ENCODE measurements at regions not wholly inside any gene's neighbourhood (a gene's known extent, or its start where the extent isn't known, plus 50 kb on each side); places are given as distances from the start of the nearest gene placed in this dataset.

GRCh38 chr12:91852634-91853033 is 293.0 kb downstream of the BTG1 start:
- ATAC-seq, result no peak
- no peaks in the 10 kb centered on the region for H3K9me3 Mint-ChIP-seq
- H3K27me3 Mint-ChIP-seq, result peaks cover 3% of the 10 kb centered on the region
- no peak overlapping the region for H3K4me3 Mint-ChIP-seq
- H3K4me1 Mint-ChIP-seq, result peaks cover 10% of the 10 kb centered on the region
- no peak overlapping the region for H3K27ac Mint-ChIP-seq
- no peaks in the 10 kb centered on the region for H3K36me3 Mint-ChIP-seq

- no peak overlapping the region for H3K27ac Mint-ChIP-seq
- ATAC-seq, result no peak
- H3K9me3 Mint-ChIP-seq, result no peaks in the 10 kb centered on the region
- H3K36me3 Mint-ChIP-seq, result no peaks in the 10 kb centered on the region
- H3K27me3 Mint-ChIP-seq, result peaks cover 9% of the 10 kb centered on the region
- H3K4me3 Mint-ChIP-seq, result no peak overlapping the region
- H3K4me1 Mint-ChIP-seq, result peaks cover 10% of the 10 kb centered on the region
Observed at GRCh38 chr12:91851741-91852477, 293.7 kb downstream of the BTG1 start.

- no peak for ATAC-seq
- Mint-ChIP-seq H3K4me1 (peaks cover 2% of the 10 kb centered on the region), H3K36me3 (no peaks in the 10 kb centered on the region), H3K27ac (no peak overlapping the region), H3K27me3 (peaks cover 9% of the 10 kb centered on the region), H3K4me3 (no peak overlapping the region), H3K9me3 (peaks cover 3% of the 10 kb centered on the region)
Observed at GRCh38 chr12:91846466-91847055, 299.1 kb downstream of the BTG1 start.

- ATAC-seq, result no peak
- H3K36me3 Mint-ChIP-seq, result no peaks in the 10 kb centered on the region
- H3K4me1 Mint-ChIP-seq, result no peaks in the 10 kb centered on the region
- peaks cover 3% of the 10 kb centered on the region for H3K9me3 Mint-ChIP-seq
- H3K27me3 Mint-ChIP-seq, result peaks cover 9% of the 10 kb centered on the region
- H3K4me3 Mint-ChIP-seq, result no peak overlapping the region
- H3K27ac Mint-ChIP-seq, result no peak overlapping the region
Observed at GRCh38 chr12:91845365-91845764, 300.3 kb downstream of the BTG1 start.

GRCh38 chr12:91841822-91842221 is 303.8 kb downstream of the BTG1 start:
- Mint-ChIP-seq H3K27me3 (no peaks in the 10 kb centered on the region), H3K4me3 (no peak overlapping the region), H3K36me3 (no peaks in the 10 kb centered on the region), H3K4me1 (no peaks in the 10 kb centered on the region), H3K27ac (no peak overlapping the region), H3K9me3 (peaks cover 3% of the 10 kb centered on the region)
- ATAC-seq, result no peak

GRCh38 chr12:91836696-91837095 is 308.9 kb downstream of the BTG1 start:
- H3K4me3 Mint-ChIP-seq, result no peak overlapping the region
- H3K4me1 Mint-ChIP-seq, result no peaks in the 10 kb centered on the region
- H3K9me3 Mint-ChIP-seq, result no peaks in the 10 kb centered on the region
- H3K36me3 Mint-ChIP-seq, result no peaks in the 10 kb centered on the region
- no peak overlapping the region for H3K27ac Mint-ChIP-seq
- ATAC-seq, result no peak
- H3K27me3 Mint-ChIP-seq, result no peaks in the 10 kb centered on the region

- no peaks in the 10 kb centered on the region for H3K27me3 Mint-ChIP-seq
- ATAC-seq, result no peak
- H3K4me1 Mint-ChIP-seq, result no peaks in the 10 kb centered on the region
- H3K4me3 Mint-ChIP-seq, result no peak overlapping the region
- no peaks in the 10 kb centered on the region for H3K9me3 Mint-ChIP-seq
- no peak overlapping the region for H3K27ac Mint-ChIP-seq
- H3K36me3 Mint-ChIP-seq, result no peaks in the 10 kb centered on the region
Observed at GRCh38 chr12:91836264-91836663, 309.4 kb downstream of the BTG1 start.

GRCh38 chr12:91835693-91836092 is 310.0 kb downstream of the BTG1 start:
- Mint-ChIP-seq H3K27me3 (no peaks in the 10 kb centered on the region), H3K4me1 (no peaks in the 10 kb centered on the region), H3K27ac (no peak overlapping the region), H3K36me3 (no peaks in the 10 kb centered on the region), H3K9me3 (no peaks in the 10 kb centered on the region), H3K4me3 (no peak overlapping the region)
- ATAC-seq, result no peak

- no peaks in the 10 kb centered on the region for H3K36me3 Mint-ChIP-seq
- no peaks in the 10 kb centered on the region for H3K27me3 Mint-ChIP-seq
- no peaks in the 10 kb centered on the region for H3K9me3 Mint-ChIP-seq
- no peak overlapping the region for H3K27ac Mint-ChIP-seq
- H3K4me1 Mint-ChIP-seq, result no peaks in the 10 kb centered on the region
- H3K4me3 Mint-ChIP-seq, result no peak overlapping the region
- no peak for ATAC-seq
Observed at GRCh38 chr12:91833780-91834359, 311.8 kb downstream of the BTG1 start.

GRCh38 chr12:91825999-91826398 is 319.6 kb downstream of the BTG1 start:
- no peaks in the 10 kb centered on the region for H3K27me3 Mint-ChIP-seq
- H3K4me1 Mint-ChIP-seq, result no peaks in the 10 kb centered on the region
- ATAC-seq, result no peak
- no peaks in the 10 kb centered on the region for H3K36me3 Mint-ChIP-seq
- H3K27ac Mint-ChIP-seq, result no peak overlapping the region
- H3K9me3 Mint-ChIP-seq, result peaks cover 3% of the 10 kb centered on the region
- H3K4me3 Mint-ChIP-seq, result no peak overlapping the region

- no peak overlapping the region for H3K27ac Mint-ChIP-seq
- H3K9me3 Mint-ChIP-seq, result peaks cover 6% of the 10 kb centered on the region
Observed at GRCh38 chr12:91824991-91825390, 320.7 kb downstream of the BTG1 start.

GRCh38 chr12:91819132-91819447 is 326.6 kb downstream of the BTG1 start:
- Mint-ChIP-seq H3K4me3 (no peak overlapping the region), H3K4me1 (peaks cover 7% of the 10 kb centered on the region), H3K9me3 (peaks cover 6% of the 10 kb centered on the region), H3K27ac (no peak overlapping the region), H3K27me3 (no peaks in the 10 kb centered on the region), H3K36me3 (no peaks in the 10 kb centered on the region)
- no peak for ATAC-seq

More at GRCh38 chr12:91824991-91825390, 320.7 kb downstream of the BTG1 start:
- ATAC-seq, result no peak
- H3K4me1 Mint-ChIP-seq, result no peaks in the 10 kb centered on the region
- H3K36me3 Mint-ChIP-seq, result no peaks in the 10 kb centered on the region
- H3K27me3 Mint-ChIP-seq, result no peaks in the 10 kb centered on the region
- no peak overlapping the region for H3K4me3 Mint-ChIP-seq

- Mint-ChIP-seq H3K27ac (no peak overlapping the region), H3K9me3 (peaks cover 6% of the 10 kb centered on the region), H3K27me3 (no peaks in the 10 kb centered on the region), H3K4me3 (no peak overlapping the region), H3K4me1 (peaks cover 7% of the 10 kb centered on the region), H3K36me3 (no peaks in the 10 kb centered on the region)
- ATAC-seq, result no peak
Observed at GRCh38 chr12:91818227-91819131, 327.2 kb downstream of the BTG1 start.

- H3K27ac Mint-ChIP-seq, result no peak overlapping the region
- no peak overlapping the region for H3K4me3 Mint-ChIP-seq
- no peak for ATAC-seq
- no peaks in the 10 kb centered on the region for H3K36me3 Mint-ChIP-seq
- no peaks in the 10 kb centered on the region for H3K27me3 Mint-ChIP-seq
- peaks cover 6% of the 10 kb centered on the region for H3K9me3 Mint-ChIP-seq
- H3K4me1 Mint-ChIP-seq, result peaks cover 7% of the 10 kb centered on the region
Observed at GRCh38 chr12:91817517-91817916, 328.1 kb downstream of the BTG1 start.

GRCh38 chr12:91813701-91814100 is 331.9 kb downstream of the BTG1 start:
- Mint-ChIP-seq H3K27ac (peak overlapping the region; percentile 25), H3K9me3 (no peaks in the 10 kb centered on the region), H3K36me3 (no peaks in the 10 kb centered on the region), H3K4me3 (no peak overlapping the region), H3K27me3 (no peaks in the 10 kb centered on the region), H3K4me1 (peaks cover 14% of the 10 kb centered on the region)
- no peak for ATAC-seq

Data from stimulated activated memory B cell treated with anti-CD40 and anti-IgM and Interleukin-4, amounts not matched to agents 10 μg/mL and 1 μg/mL and 100 μg/mL, for 72 hours (primary cell).